A673 (cell line): ENCODE measurements at regions not wholly inside any gene's neighbourhood (a gene's known extent, or its start where the extent isn't known, plus 50 kb on each side); places are given as distances from the start of the nearest gene placed in this dataset.

Experiments
- CTCF ChIP-seq: fragments of 300-800, 200-600 bp; sonication (generic); conservative IDR thresholded peaks from 2 replicates; pipeline ENCODE4 v1.5.1; 2017; ENCODE audit warnings: low read depth, mild to moderate bottlenecking, antibody characterized with exemption, low read length, moderate library complexity, mixed read lengths
- EZH2 ChIP-seq: fragments of 200-600 bp; sonication (generic); IDR thresholded peaks from 2 replicates; pipeline ENCODE4 v1.6.1; 2017; ENCODE audit warnings: borderline replicate concordance, low read depth, mild to moderate bottlenecking, mixed read lengths, antibody characterized with exemption, low read length; ENCODE audit not compliant: poor library complexity, severe bottlenecking

- no peak for TF ChIP-seq CTCF
- TF ChIP-seq EZH2: no peak
Observed at GRCh38 chr22:48261048-48261621, 1498.7 kb downstream of the TBC1D22A start.
